Osteocyte (in vitro differentiated cells): ENCODE measurements at regions not wholly inside any gene's neighbourhood (a gene's known extent, or its start where the extent isn't known, plus 50 kb on each side); places are given as distances from the start of the nearest gene placed in this dataset.

Source experiments
- DNase-seq: peaks from one replicate; pipeline ENCODE4 v3.0.0; 2021; ENCODE audit warnings: mixed read lengths; ENCODE audit not compliant: unreplicated experiment; ENCODE audit errors: extremely low spot score
- H3K27ac Mint-ChIP-seq: one replicate; pipeline ENCODE4 v1.8.0; 2021; ENCODE audit warnings: mild to moderate bottlenecking, mixed read lengths; ENCODE audit not compliant: unreplicated experiment
- H3K27me3 Mint-ChIP-seq: one replicate; pipeline ENCODE4 v1.8.0; 2021; ENCODE audit warnings: mixed read lengths; ENCODE audit not compliant: unreplicated experiment
- H3K36me3 Mint-ChIP-seq: one replicate; pipeline ENCODE4 v1.8.0; 2021; ENCODE audit warnings: mixed read lengths; ENCODE audit not compliant: unreplicated experiment
- H3K4me1 Mint-ChIP-seq: one replicate; pipeline ENCODE4 v1.8.0; 2021; ENCODE audit warnings: mixed read lengths; ENCODE audit not compliant: unreplicated experiment
- H3K4me3 Mint-ChIP-seq: one replicate; pipeline ENCODE4 v1.8.0; 2021; ENCODE audit warnings: mild to moderate bottlenecking, moderate library complexity, mixed read lengths; ENCODE audit not compliant: unreplicated experiment
- H3K9me3 Mint-ChIP-seq: one replicate; pipeline ENCODE4 v1.8.0; 2021; ENCODE audit warnings: mixed read lengths; ENCODE audit not compliant: unreplicated experiment
- CTCF ChIP-seq: fragments of 200-600 bp; sonication (generic); IDR thresholded peaks from 2 replicates; pipeline ENCODE4 v1.5.0; 2021; ENCODE audit warnings: antibody characterized with exemption, mild to moderate bottlenecking, moderate library complexity

DNA sequence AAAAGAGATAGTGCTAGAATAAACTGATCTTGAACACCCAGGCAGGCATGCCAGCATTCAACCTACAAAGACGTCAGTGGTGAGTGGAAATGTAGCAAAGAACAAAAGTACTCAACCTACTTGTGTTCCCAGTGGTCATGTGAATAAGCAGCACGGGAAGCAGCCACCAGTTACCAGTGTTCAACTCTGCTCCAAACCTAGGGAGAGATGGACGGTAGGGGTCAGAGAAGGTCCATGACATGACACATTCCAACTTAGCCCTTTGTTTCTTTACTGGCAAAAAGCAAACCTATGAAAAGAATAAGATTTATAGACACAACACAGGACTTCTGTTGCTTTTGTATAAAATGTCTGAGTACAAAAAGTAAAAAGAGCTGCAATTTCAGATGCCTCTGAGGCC is 511.4 kb downstream of the XPNPEP1 start:
- Mint-ChIP-seq H3K4me1 (no peaks in the 10 kb centered on the region), H3K27me3 (no peaks in the 10 kb centered on the region), H3K9me3 (no peaks in the 10 kb centered on the region), H3K36me3 (no peaks in the 10 kb centered on the region), H3K4me3 (no peak overlapping the region), H3K27ac (no peak overlapping the region)
- no peak for DNase-seq
- TF ChIP-seq CTCF, result no peak

DNA sequence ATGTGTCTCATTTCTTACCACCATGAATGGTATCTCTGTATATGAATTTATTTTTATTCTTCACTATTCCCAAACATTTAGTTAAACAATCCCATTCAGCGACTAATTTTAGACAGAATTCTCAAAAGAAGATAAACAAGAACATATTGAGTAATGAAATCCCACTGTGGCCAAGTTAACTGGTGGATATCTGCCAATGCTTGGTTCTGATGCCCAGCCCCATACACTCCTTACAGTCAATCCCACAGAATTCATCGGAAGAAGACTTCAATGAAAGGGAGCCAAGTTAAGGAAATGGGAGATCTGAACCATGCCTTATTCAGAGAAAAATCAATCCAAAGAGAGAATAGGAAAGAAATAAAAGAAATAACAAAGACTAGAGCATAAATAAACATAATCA is 518.0 kb downstream of the XPNPEP1 start:
- Mint-ChIP-seq H3K4me1 (no peaks in the 10 kb centered on the region), H3K4me3 (no peak overlapping the region), H3K27ac (no peak overlapping the region), H3K9me3 (no peaks in the 10 kb centered on the region), H3K27me3 (peaks cover 2% of the 10 kb centered on the region), H3K36me3 (no peaks in the 10 kb centered on the region)
- DNase-seq, result no peak
- TF ChIP-seq CTCF, result no peak

GRCh38 chr10:109403551-109403950 is 519.8 kb downstream of the XPNPEP1 start:
- DNase-seq, result no peak
- Mint-ChIP-seq H3K9me3 (no peaks in the 10 kb centered on the region), H3K36me3 (no peaks in the 10 kb centered on the region), H3K4me1 (no peaks in the 10 kb centered on the region), H3K4me3 (no peak overlapping the region), H3K27me3 (peaks cover 2% of the 10 kb centered on the region), H3K27ac (no peak overlapping the region)
- TF ChIP-seq CTCF, result no peak

- H3K27ac Mint-ChIP-seq, result no peak overlapping the region
- H3K4me1 Mint-ChIP-seq, result no peaks in the 10 kb centered on the region
- H3K27me3 Mint-ChIP-seq, result no peaks in the 10 kb centered on the region
These were observed 529.9 kb downstream of the XPNPEP1 start for GRCh38 chr10:109393425-109393824.

GRCh38 chr10:109386921-109387320 is 536.4 kb downstream of the XPNPEP1 start:
- no peak for TF ChIP-seq CTCF
- H3K9me3 Mint-ChIP-seq, result no peaks in the 10 kb centered on the region
- H3K36me3 Mint-ChIP-seq, result no peaks in the 10 kb centered on the region
- no peaks in the 10 kb centered on the region for H3K27me3 Mint-ChIP-seq
- H3K4me3 Mint-ChIP-seq, result no peak overlapping the region
- no peak for DNase-seq
- H3K4me1 Mint-ChIP-seq, result no peaks in the 10 kb centered on the region
- H3K27ac Mint-ChIP-seq, result no peak overlapping the region

More at GRCh38 chr10:109393425-109393824, 529.9 kb downstream of the XPNPEP1 start:
- Mint-ChIP-seq H3K9me3 (peaks cover 3% of the 10 kb centered on the region), H3K4me3 (no peak overlapping the region), H3K36me3 (no peaks in the 10 kb centered on the region)
- no peak for TF ChIP-seq CTCF
- DNase-seq, result no peak
